CD4-positive, alpha-beta T cell treated with Interleukin-17A for 1 hour (primary cell): ENCODE measurements at regions not wholly inside any gene's neighbourhood (a gene's known extent, or its start where the extent isn't known, plus 50 kb on each side); places are given as distances from the start of the nearest gene placed in this dataset.
"Not testable (repeated sequence)": the region's sequence is repeated elsewhere in the genome, so short reads cannot be mapped to it uniquely, and the experiment has no call there.

Source experiments
- DNase-seq: peaks from one replicate; pipeline ENCODE4 v3.0.0-alpha.2; 2020

GRCh38 chr17:77290759-77291558, 150.2 kb downstream of the SEC14L1 start:
- not testable (repeated sequence) for DNase-seq

- DNase-seq = no peak
Observed at GRCh38 chr17:77291591-77292386, 151.0 kb downstream of the SEC14L1 start.

DNA sequence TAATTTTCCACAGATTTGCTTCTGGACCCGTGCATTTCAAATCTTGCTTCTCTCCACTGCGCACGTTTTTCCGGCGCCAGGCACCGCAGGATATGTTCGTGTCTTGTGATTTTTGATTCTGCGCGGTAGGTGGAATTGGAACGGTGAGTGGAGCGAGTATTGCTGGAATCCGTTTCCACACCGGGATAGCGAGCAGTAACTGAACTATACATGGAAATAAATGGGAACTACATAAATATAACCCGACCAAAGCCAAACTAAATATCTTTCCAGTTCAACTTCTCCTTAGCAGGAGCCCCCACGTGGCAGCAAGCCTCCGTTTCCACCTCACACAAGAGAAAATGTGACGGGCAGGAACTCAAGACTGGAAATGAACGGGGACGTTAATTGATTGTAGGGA, 154.0 kb downstream of the SEC14L1 start:
- no peak for DNase-seq

DNA sequence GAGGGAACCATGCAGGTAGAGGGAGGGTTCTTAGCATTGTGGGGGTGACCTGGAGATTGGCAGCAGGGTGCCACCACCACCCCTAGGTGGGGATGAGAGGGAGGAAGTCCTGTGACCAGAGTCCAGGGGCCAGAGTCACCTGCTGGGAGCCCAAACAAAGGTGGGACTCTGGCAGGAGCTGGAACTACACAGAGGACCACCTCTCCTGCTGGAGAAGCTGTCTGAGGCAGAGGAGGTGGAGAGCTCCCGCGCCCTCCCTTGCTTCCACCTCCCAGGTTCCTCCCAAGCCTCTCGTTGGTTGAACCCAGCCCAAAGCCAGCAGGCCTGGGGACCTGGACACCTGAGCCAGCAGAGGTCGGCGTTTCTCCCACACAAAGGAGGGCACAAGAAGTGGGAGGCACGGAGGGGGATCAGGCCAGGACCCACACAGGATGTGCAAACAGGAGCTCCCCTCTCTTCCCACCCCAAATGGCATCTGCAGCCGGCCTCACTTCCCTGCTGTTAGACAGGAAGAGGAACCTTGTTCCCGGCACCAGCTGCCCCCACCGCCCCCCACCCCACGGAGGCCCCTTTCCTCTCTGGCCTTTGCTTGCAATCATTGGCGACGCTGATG, 154.6 kb downstream of the SEC14L1 start:
- DNase-seq = no peak

DNA sequence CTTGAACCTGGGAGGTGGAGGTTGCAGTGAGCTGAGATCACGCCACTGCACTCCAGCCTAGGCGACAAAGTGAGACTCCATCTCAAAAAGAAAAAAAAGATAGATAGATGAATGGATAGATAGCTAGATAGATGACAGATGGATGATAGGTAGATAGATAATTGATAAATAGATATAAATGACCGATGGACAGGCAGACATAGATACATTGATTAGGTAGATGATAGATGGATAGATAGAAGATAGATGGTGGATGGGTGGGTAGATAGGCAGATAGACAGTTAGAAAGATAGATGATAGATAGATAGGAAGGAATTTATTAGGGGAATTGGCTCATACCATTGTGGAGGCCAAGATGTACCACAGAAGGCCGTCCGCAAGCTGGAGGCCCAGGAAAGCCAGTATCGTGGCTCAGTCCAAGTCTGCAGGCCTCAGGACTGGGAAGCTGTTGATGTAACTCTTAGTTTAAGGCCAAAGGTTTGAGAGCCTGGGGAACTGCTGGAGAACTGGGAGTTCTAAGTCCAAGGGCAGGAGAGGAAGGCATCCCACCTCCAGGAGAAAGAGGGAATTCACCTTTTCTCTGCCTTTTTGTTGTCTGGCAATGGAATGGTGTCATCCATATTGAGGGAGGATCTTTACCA, 156.1 kb downstream of the SEC14L1 start:
- DNase-seq = no peak

GRCh38 chr17:77297693-77298666, 157.2 kb downstream of the SEC14L1 start:
- DNase-seq = no peak

DNA sequence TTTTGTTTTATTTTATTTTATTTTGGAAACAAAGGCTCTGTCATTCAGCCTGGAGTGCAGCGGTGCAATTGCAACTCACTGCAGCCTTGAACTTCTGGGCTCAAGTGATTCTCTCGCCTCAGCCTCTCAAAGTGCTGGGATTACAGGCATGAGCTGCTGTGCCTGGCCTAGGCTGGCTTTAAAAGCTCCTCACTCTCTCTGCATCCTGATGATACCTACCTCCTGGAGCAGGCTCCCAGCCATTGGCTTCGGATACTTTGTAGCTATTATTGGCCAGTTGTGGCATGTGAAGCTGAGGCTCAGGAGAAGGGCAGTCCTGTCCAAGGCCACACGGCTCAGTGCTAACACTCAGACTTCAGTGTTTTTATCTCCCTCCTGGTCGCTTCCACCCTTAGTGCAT, 158.0 kb downstream of the SEC14L1 start:
- DNase-seq = no peak

DNA sequence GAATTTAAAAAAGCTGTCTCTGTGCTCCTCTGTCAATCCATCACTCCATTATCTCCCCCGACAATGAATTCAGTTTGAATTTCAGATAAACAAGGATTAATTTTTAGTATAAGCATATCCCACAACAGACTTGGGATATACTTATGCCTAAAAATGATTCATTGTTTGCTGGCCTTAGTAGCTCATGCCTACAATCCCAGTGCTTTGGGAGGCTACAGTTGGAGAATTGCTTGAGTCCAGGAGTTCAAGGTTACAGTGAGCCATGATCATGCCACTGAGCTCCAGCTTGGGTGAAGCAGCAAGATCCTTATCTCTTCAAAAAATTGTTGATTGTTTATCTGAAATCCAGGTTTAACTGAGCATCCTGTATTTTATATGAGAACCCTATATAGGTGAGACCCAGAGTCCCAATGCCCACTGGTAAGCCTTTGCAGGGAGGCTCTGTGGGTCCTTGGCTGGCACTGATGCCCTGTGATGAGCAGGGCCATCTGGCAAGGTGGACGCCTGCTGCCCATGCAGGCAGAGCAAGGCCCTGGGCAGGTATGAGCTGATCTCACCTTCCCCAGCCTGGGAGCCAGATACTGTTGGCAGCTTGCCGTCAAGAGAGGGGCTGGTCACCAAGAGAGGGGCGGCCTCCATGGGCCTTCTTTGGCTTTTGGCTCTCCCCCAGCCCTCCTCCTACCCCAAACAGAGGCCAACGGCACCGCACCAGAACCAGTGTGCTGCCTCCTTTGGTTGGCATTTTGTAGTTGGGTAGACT, 158.7 kb downstream of the SEC14L1 start:
- no peak for DNase-seq

DNA sequence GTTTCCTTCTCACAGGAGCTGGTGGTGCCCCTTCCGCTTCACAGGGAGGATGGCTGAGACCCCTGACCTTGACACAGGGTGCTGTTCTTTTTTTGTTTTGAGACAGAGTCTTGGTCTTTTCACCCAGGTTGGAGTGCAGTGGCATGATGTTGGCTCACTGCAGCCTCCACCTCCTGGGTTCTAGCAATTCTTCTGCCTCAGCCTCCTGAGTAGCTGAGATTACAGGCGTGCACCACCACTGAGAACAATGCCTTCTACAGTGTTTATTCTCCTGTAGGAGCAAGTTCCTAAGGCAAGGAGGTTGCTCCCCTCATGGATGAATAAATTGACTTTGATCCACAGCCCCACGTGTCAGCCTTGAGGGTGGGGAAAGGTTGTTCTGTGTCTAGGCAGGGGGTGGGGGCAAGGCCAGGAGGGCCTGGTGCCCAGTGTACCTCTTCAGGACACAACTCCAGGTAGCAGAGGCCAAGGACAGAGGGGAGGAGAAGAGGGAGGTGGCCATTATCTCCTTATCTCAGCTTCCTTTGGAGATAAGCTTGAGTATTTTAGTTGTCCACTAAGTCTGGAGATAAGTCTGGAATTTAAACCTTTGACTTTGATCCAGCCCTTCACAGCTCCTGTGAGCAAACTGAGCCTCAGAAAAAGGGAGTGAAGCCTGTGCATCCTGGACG, 159.4 kb downstream of the SEC14L1 start:
- no peak for DNase-seq

- no peak for DNase-seq
Observed at GRCh38 chr17:77301694-77302266, 161.0 kb downstream of the SEC14L1 start.

GRCh38 chr17:77302682-77303081, 161.9 kb downstream of the SEC14L1 start:
- DNase-seq = no peak

DNA sequence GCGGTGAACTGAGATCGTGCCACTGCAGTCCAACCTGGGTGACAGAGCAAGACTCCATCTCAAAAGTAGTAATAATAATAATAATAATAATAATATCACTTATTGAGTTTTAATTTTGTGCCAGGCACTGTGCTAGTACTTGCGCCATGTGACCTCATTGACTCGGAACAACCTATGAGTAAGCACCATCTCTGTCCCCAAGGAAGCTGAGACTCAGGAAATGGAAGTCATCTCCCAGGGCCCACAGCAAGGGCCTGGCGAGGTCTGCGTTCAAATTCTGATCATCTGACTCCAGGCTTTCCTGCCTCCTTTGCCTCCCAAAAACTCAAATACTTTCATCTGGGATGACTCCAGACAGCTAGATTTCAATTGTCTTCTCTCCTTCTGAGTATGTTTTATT, 162.9 kb downstream of the SEC14L1 start:
- no peak for DNase-seq

GRCh38 chr17:77304051-77304745, 163.4 kb downstream of the SEC14L1 start:
- DNase-seq = no peak

DNA sequence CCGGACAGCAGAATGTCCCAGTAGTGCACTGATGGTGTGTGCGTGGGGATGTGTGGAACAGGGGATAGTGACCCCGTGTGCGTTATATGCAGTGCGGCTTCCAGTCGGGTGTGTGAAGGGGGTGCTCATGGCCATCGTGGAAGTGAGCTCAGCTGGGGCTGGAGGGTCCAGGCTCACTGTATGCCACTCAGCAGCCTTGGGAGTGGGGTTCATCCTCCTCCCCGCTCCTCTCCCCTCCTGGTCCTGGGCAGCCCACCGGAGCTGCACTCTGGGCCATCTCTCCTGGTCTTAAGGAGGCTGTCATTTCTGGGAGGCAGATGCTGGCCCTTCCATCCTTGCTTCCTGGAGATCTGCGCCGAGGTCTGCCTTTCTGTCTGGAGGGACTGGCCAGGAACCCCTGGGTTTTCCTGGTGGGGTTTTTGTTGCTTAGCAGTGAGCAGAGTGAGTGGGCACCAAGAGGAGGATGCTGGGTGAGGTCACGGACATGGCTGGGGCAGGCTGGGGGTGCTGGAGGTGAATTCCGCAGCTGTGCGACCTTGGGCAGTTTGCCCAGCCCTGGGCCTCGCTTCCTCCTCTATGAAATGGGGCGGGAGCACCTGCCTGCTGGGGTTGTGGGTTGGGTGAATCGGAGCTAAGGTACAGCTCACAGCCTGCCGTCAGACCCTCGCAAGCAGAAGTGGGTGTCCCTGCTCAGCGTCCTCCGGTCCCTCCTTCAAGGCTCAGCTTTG, 164.1 kb downstream of the SEC14L1 start:
- DNase-seq = no peak

GRCh38 chr17:77306048-77306789, 165.4 kb downstream of the SEC14L1 start:
- no peak for DNase-seq

DNA sequence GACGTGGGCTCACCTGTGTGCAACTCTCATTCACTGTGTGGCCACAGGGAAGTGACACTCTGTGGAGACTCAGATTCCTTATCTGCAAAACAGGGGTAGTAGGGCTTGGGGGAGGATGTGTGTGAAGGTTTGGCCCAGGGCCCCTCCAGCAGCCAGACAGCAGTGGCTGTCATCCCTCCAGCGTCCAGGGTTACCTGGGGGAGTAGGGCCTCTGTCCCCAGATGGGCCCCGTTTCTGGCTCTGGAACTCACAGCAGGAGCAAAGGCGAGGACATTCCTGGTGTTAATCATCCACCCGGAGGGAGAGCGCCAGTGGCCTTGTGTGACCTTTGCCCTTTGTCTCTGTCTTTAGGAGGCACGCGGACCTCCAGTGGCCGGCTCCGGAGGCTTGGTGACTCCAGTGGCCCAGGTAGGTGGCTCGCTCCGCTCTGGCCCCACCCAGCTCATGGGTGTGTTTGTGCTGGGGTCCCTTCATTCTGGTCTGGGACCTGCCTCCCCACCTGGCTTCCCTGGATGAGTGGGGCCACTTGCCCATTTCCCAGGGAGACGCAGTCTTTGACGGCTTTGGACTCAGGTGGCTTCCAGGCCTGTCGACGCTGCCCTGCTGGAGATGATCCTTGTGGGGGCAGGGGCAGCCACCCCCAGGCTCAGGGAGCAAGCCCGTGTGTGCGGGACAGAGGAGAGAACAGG, 166.2 kb downstream of the SEC14L1 start:
- DNase-seq = no peak

DNA sequence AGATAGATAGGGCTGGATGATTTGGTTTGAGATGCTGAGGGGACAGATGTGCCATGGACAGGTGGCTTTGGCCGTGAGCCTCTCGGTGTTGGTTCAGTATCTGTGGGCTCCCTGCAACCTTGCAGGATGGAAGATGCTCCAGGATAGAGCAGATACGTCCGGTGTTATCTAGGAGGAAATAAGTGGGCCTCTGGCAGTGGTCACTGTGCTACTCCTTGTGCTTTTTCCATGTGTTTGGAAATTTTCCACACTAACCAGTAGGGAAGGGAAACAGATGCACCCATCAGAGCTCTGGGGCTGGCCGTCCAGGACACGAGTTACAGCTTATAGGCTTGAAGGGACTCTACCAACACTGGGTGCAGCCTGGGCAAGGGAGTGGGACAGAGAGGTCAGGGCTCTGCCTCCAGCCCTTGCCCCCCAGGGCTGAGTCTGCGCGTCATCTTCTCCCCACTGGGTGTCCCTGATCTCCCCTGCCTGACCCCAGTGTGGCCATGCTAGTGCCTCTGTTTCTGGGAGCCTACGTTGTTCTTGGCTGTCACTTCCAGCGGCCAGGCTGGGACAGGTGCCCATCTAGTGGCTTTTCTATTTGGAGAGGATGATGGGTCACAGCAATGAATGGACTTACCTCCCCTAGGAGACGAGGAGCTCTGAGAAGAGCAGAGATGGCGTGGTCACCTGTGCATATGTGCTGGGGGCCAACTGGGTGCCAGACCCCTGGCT, 166.9 kb downstream of the SEC14L1 start:
- no peak for DNase-seq
